ENCODE measurements at regions not wholly inside any gene's neighbourhood (a gene's known extent, or its start where the extent isn't known, plus 50 kb on each side); places are given as distances from the start of the nearest gene placed in this dataset.

GRCh38 chr6:3654898-3655297 lies 96.6 kb downstream of the PXDC1 start:
- Histone ChIP-seq H2AFZ (ENCODE audit: low read length) (no peak overlapping the region), H3K4me2 (ENCODE audit: low read length) (no peak overlapping the region), H3K36me3 (ENCODE audit: insufficient read depth, low read length) (no peaks in the 10 kb centered on the region), H3K4me3 (ENCODE audit: low read depth, low read length, poor library complexity, severe bottlenecking) (no peak overlapping the region), H4K20me1 (ENCODE audit: insufficient read depth, low read length) (no peaks in the 10 kb centered on the region), H3K79me2 (ENCODE audit: insufficient read depth, low read depth, low read length) (no peaks in the 10 kb centered on the region), H3K27ac (ENCODE audit: low read depth, low read length, poor library complexity, severe bottlenecking) (no peak overlapping the region), H3K9me2 (ENCODE audit: insufficient read depth, low read length) (no peaks in the 10 kb centered on the region), H3K4me1 (ENCODE audit: insufficient read depth, low read length, poor library complexity, severe bottlenecking) (no peaks in the 10 kb centered on the region), H3K9me3 (ENCODE audit: low read length) (no peaks in the 10 kb centered on the region)
- TF ChIP-seq CTCF (conservative IDR thresholded peaks at IDR 0.05; ENCODE audit: low read length) = no peak
- DNase-seq (ENCODE audit: low spot score) = no peak
- ChIA-PET POLR2A (interaction anchor here (0.7 kb wide), 1 partner anchor 357 kb away, joined by 8 read pairs; no protein-coding TSS in a partner anchor), CTCF (ENCODE audit: unreplicated experiment) (no interaction called here)
- BruUV-seq (replicated peaks) = no TSS peak
- intact Hi-C loops (cut with micrococcal nuclease; ENCODE audit: unreplicated experiment) = no loop called here

GRCh38 chr6:3654436-3654835 lies 97.1 kb downstream of the PXDC1 start:
- no peak for TF ChIP-seq CTCF (conservative IDR thresholded peaks at IDR 0.05; ENCODE audit: low read length)
- TF ChIP-seq EZH2phosphoT487 (IDR thresholded peaks at IDR 0.05; ENCODE audit: borderline replicate concordance, low read depth, low read length) = no peak
- intact Hi-C loops (cut with micrococcal nuclease; ENCODE audit: unreplicated experiment) = no loop called here
- Histone ChIP-seq H3K9me2 (ENCODE audit: insufficient read depth, low read length) (no peaks in the 10 kb centered on the region), H3K4me3 (ENCODE audit: low read depth, low read length, poor library complexity, severe bottlenecking) (no peak overlapping the region), H3K4me1 (ENCODE audit: insufficient read depth, low read length, poor library complexity, severe bottlenecking) (no peaks in the 10 kb centered on the region), H2AFZ (ENCODE audit: low read length) (no peak overlapping the region), H3K9me3 (ENCODE audit: low read length) (no peaks in the 10 kb centered on the region), H3K36me3 (ENCODE audit: insufficient read depth, low read length) (no peaks in the 10 kb centered on the region), H3K27ac (ENCODE audit: low read depth, low read length, poor library complexity, severe bottlenecking) (no peak overlapping the region), H3K79me2 (ENCODE audit: insufficient read depth, low read depth, low read length) (no peaks in the 10 kb centered on the region), H3K4me2 (ENCODE audit: low read length) (no peak overlapping the region), H4K20me1 (ENCODE audit: insufficient read depth, low read length) (no peaks in the 10 kb centered on the region)
- CTCF ChIA-PET (ENCODE audit: unreplicated experiment) = interaction anchor here (0.6 kb wide), 1 partner anchor 11 kb away, joined by 3 read pairs; no protein-coding TSS in a partner anchor
- DNase-seq (ENCODE audit: low spot score) = no peak
- POLR2A ChIA-PET = no interaction called here
- no TSS peak for BruUV-seq (replicated peaks)

- Histone ChIP-seq H3K4me3 (ENCODE audit: low read depth, low read length, poor library complexity, severe bottlenecking) (no peak overlapping the region), H3K79me2 (ENCODE audit: insufficient read depth, low read depth, low read length) (no peaks in the 10 kb centered on the region), H3K27ac (ENCODE audit: low read depth, low read length, poor library complexity, severe bottlenecking) (no peak overlapping the region), H4K20me1 (ENCODE audit: insufficient read depth, low read length) (no peaks in the 10 kb centered on the region), H3K9me2 (ENCODE audit: insufficient read depth, low read length) (no peaks in the 10 kb centered on the region), H3K4me2 (ENCODE audit: low read length) (no peak overlapping the region), H3K4me1 (ENCODE audit: insufficient read depth, low read length, poor library complexity, severe bottlenecking) (no peaks in the 10 kb centered on the region), H3K9me3 (ENCODE audit: low read length) (no peaks in the 10 kb centered on the region), H2AFZ (ENCODE audit: low read length) (no peak overlapping the region), H3K36me3 (ENCODE audit: insufficient read depth, low read length) (no peaks in the 10 kb centered on the region)
- intact Hi-C loops (cut with micrococcal nuclease; ENCODE audit: unreplicated experiment) = no loop called here
- CTCF ChIA-PET (ENCODE audit: unreplicated experiment) = interaction anchor here (0.6 kb wide), 1 partner anchor 12 kb away, joined by 3 read pairs; no protein-coding TSS in a partner anchor
- BruUV-seq (replicated peaks) = no TSS peak
- POLR2A ChIA-PET = no interaction called here
- TF ChIP-seq EZH2phosphoT487 (IDR thresholded peaks at IDR 0.05; ENCODE audit: borderline replicate concordance, low read depth, low read length) = no peak
- TF ChIP-seq CTCF (conservative IDR thresholded peaks at IDR 0.05; ENCODE audit: low read length) = no peak
- DNase-seq (ENCODE audit: low spot score) = no peak
Measured at GRCh38 chr6:3653528-3654070, 97.9 kb downstream of the PXDC1 start.

Measured in OCI-LY7 (cell line).